GM06990 (cell line): ENCODE measurements at regions not wholly inside any gene's neighbourhood (a gene's known extent, or its start where the extent isn't known, plus 50 kb on each side); places are given as distances from the start of the nearest gene placed in this dataset.

Source experiments
- DNase-seq: peaks from one replicate; pipeline ENCODE4 v3.0.0-alpha.2; 2011; ENCODE audit not compliant: insufficient read length; ENCODE audit errors: extremely low read depth
- H3K27me3 ChIP-seq: replicated peaks from 2 replicates; pipeline ENCODE4 v1.6.0; 2011; ENCODE audit warnings: low read length; ENCODE audit not compliant: control insufficient read depth, insufficient read depth
- H3K36me3 ChIP-seq: 2 replicates; pipeline ENCODE4 v1.5.1; 2011; ENCODE audit warnings: low read length; ENCODE audit not compliant: control insufficient read depth, insufficient read depth
- H3K4me3 ChIP-seq: replicated peaks from 2 replicates; pipeline ENCODE4 v1.5.1; 2011; ENCODE audit warnings: low read depth, mild to moderate bottlenecking, control low read depth, low read length
- CTCF ChIP-seq: IDR thresholded peaks from 2 replicates; pipeline ENCODE4 v1.5.1; 2011; ENCODE audit warnings: low read length, control low read depth, mild to moderate bottlenecking, inconsistent platforms; ENCODE audit not compliant: insufficient read depth, poor library complexity, severe bottlenecking

GRCh38 chr5:93057311-93057710, 523.7 kb downstream of the NR2F1-AS1 start:
- TF ChIP-seq CTCF, result no peak
- no peaks in the 10 kb centered on the region for H3K27me3 ChIP-seq
- no peak overlapping the region for H3K4me3 ChIP-seq
- no peak for DNase-seq
- no peaks in the 10 kb centered on the region for H3K36me3 ChIP-seq

GRCh38 chr5:93055971-93056370, 525.0 kb downstream of the NR2F1-AS1 start:
- no peak for DNase-seq
- Histone ChIP-seq H3K4me3 (no peak overlapping the region), H3K27me3 (no peaks in the 10 kb centered on the region), H3K36me3 (no peaks in the 10 kb centered on the region)
- TF ChIP-seq CTCF, result no peak

DNA sequence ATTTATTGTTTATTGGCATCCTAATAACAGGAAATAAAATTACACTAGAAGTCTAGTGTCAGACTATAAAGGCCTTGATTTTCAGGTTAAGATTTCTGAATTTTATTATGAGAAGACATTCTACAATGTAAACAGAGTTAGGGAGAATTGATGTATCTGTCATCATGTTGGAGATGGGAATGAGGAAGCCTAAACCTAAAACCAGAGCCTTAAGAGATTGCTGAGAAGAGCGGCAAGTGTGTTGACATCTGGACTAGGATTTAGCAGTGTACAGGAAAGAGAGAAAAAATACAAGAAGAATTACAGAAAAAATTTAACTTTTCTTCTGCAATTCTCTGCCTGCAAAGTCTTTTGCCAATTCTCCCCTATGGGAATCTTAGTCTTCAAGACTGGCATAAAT, 525.5 kb downstream of the NR2F1-AS1 start:
- no peak for DNase-seq
- no peaks in the 10 kb centered on the region for H3K27me3 ChIP-seq
- TF ChIP-seq CTCF, result no peak
- no peaks in the 10 kb centered on the region for H3K36me3 ChIP-seq
- H3K4me3 ChIP-seq, result no peak overlapping the region

GRCh38 chr5:93054424-93055163, 526.4 kb downstream of the NR2F1-AS1 start:
- Histone ChIP-seq H3K4me3 (no peak overlapping the region), H3K36me3 (no peaks in the 10 kb centered on the region), H3K27me3 (no peaks in the 10 kb centered on the region)
- no peak for DNase-seq
- TF ChIP-seq CTCF, result no peak

DNA sequence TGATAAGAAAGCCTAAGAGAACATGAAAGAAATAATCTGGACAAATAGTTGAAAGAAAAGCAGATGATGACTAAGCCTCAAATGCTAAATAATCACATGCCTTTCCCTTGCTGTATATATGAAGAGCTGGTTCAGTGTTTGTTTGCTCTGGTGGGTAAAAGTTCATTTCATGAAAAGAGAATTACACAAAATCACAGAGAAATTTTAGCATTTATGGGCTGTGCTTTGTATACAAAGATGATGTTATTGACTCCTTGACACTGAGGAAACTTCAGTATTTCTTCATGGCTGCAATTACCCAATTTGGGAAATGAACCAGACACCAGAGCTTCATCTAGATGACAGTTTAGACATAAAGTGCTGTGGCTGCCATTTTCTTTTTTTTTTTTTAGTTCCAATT, 527.2 kb downstream of the NR2F1-AS1 start:
- no peak for TF ChIP-seq CTCF
- no peaks in the 10 kb centered on the region for H3K27me3 ChIP-seq
- DNase-seq, result no peak
- no peaks in the 10 kb centered on the region for H3K36me3 ChIP-seq
- no peak overlapping the region for H3K4me3 ChIP-seq

DNA sequence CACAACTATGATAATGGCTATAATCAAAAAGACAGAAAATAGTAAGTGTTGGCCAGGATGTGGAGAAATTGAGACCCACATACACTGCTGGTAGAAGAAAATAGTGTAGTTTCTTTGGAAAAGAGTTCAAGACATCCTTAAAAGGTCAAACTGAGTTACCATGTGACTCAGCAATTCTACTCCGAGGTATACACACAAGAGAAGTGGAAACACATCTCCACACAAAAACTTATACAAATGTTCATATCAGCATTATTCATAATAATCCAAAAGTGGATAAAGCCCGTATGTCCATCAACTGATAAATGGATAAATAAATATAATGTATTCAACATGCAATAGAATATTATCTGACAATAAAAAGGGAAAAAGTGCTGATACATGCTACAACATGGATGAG, 532.2 kb downstream of the NR2F1-AS1 start:
- Histone ChIP-seq H3K27me3 (no peaks in the 10 kb centered on the region), H3K36me3 (no peaks in the 10 kb centered on the region)
- no peak for TF ChIP-seq CTCF

More for the DNA sequence above, 532.2 kb downstream of the NR2F1-AS1 start:
- DNase-seq, result no peak
- no peak overlapping the region for H3K4me3 ChIP-seq
